NCI-H1092 treated with DMSO at 0.1 percent for 48 hours (cell line): ENCODE measurements at regions not wholly inside any gene's neighbourhood (a gene's known extent, or its start where the extent isn't known, plus 50 kb on each side); places are given as distances from the start of the nearest gene placed in this dataset.
"Not testable (repeated sequence)": the region's sequence is repeated elsewhere in the genome, so short reads cannot be mapped to it uniquely, and the experiment has no call there.

Experiments
- DNase-seq: peaks from one replicate; lab custom pipeline; 2025; lab: John Stamatoyannopoulos, UW

GRCh38 chrX:74065831-74066390, 213.4 kb upstream of the XIST start:
- no peak for DNase-seq

GRCh38 chrX:74063426-74064155, 211.1 kb upstream of the XIST start:
- DNase-seq: no peak

DNA sequence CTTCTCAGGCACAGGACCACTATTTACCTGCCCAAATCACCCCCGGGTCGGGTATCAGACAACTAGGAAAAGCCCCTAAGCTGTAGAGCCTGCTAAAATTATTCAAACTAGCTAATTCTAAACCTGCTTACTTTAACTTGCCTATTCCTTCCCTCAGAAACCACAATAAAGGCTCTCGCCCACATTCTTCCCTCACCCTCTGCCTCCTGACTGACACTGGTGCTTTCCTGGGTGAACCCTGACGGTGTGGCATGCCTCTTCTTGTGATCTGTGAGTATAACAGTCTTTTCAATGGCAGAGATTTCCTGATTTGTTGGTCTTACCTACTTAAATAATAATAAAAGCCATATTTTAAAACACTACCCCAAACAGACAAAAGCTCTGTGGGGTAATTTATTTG, 209.4 kb upstream of the XIST start:
- no peak for DNase-seq

- no peak for DNase-seq
Observed at GRCh38 chrX:74049126-74049525, 196.6 kb upstream of the XIST start.

DNA sequence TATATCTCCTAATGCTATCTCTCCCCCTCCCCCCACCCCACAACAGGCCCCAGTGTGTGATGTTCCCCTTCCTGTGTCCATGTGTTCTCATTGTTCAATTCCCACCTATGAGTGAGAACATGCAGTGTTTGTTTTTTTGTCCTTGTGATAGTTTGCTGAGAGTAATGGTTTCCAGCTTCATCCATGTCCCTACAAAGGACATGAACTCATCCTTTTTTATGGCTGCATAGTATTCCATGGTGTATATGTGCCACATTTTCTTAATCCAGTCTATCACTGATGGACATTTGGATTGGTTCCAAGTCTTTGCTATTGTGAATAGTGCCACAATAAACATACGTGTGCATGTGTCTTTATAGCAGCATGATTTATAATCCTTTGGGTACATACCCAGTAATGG, 181.6 kb upstream of the XIST start:
- not testable (repeated sequence) for DNase-seq

DNA sequence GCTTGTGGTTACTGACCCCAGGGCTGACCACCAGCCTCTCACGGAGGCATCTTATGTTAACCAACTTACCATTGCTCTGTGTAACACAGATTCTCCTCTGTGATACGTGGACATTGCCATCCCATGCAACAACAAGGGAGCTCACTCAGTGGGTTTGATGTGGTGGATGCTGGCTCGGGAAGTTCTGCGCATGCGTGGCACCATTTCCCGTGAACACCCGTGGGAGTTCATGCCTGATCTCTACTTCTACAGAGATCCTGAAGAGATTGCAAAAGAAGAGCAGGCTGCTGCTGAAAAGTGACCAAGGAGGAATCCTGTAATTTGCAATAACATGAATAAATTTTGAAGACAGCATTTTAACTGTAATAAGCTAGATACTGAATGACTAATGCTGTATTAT, 179.0 kb upstream of the XIST start:
- DNase-seq: not testable (repeated sequence)

DNA sequence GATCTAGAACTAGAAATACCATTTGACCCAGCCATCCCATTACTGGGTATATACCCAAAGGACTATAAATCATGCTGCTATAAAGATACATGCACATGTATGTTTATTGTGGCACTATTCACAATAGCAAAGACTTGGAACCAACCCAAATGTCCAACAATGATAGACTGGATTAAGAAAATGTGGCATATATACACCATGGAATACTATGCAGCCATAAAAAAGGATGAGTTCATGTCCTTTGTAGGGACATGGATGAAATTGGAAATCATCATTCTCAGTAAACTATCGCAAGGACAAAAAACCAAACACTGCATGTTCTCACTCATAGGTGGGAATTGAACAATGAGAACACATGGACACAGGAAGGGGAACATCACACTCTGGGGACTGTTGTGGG, 178.3 kb upstream of the XIST start:
- DNase-seq: not testable (repeated sequence)

- DNase-seq: not testable (repeated sequence)
Observed at GRCh38 chrX:74025145-74025544, 172.6 kb upstream of the XIST start.

- no peak for DNase-seq
Observed at GRCh38 chrX:74023203-74023602, 170.7 kb upstream of the XIST start.

DNA sequence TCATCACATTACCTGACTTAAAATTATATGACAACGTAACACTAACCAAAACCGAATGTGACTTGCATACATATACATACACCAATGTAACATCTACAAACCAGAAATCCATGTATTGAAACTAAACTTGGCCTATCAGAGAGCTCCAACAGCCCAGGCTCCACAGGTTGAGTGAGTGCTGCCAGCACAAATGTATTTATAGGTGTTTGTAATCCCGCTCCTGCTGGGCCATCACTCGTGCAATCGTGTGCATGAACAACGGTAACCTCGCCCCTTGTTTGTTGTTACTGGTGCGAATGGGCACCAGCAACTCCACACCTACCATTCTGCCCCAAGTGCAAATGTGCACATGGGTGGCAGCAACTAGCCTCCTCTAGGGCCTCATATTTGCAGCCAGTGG, 165.7 kb upstream of the XIST start:
- DNase-seq: no peak

- peak; percentile 50 for DNase-seq
Observed at GRCh38 chrX:74015379-74016019, 163.0 kb upstream of the XIST start.

DNA sequence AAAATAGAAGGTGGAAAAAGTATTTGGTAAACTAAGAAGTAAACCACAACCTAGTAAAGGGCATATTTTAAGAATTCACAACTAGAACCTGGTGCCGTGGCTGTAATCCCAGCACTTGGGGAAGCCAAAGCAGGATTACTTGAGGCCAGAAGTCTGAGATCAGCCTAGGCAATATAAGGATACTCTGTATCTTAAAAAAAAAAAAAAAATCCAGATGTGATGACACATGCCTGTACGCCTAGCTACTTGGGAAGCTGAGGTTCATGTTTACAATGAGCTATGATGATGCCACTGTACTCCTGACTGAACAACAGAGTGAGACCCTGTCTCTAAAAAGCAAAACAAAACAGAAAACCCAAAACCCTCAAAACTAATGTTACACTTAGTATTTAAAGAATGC, 156.5 kb upstream of the XIST start:
- no peak for DNase-seq

- no peak for DNase-seq
Observed at GRCh38 chrX:73992019-73992418, 139.5 kb upstream of the XIST start.

DNA sequence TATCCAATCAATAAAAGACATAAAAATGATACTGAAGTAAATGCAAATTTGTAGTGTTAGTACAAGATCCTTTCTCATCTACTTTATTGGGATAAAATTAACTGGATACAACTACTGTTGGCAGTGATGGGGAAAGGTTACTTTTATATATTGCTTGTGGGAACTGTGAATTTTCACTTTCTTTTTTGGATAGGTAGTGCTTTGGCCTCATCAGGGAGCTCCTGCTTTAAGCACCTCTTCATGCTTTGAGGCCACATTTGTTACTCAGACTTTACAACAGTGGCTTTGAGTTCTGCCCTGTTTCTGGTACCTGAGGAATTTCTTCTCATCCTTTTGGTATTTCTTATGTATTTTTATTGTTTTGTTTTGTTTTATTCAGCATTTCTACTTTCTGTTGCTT, 134.7 kb upstream of the XIST start:
- no peak for DNase-seq

DNA sequence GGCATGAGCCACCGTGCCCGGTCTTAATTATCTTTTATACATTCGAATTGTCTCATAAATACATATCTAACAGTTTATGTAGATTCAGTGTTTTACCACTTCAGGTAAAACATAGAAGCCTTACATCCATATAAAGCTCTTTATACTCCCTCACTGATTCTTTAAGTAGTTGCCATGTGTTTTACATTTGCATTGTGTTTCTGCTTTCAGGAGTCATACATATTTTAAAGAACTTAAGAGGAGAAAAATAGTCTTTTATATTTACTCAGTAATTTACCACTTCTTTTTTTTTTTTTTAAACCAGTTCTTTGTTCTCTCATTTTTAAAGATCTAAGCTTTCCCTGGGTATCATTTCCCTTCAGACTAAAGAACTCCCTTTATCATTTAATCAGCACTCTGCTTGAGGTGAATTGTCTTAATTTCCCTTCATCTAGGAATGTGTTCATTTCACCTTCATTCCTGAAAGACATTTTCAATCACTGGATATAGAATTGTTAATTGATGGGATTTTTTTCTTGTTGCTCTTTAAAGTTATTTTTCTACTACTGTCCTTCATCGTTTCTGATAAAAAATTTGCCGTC, 127.1 kb upstream of the XIST start:
- no peak for DNase-seq

- DNase-seq: no peak
Observed at GRCh38 chrX:73977542-73978169, 125.1 kb upstream of the XIST start.

DNA sequence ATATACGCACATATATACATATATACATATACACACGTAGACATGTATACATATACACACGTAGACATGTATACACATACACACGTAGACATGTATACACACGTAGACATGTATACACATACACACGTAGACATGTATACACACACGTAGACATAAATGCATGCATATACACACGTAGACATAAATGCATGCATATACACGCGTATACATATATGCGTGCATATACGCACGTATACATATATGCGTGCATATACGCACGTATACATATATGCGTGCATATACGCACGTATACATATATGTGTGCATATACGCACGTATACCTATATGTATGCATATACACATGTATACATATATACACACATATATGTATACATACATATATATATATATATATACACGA, 114.9 kb upstream of the XIST start:
- DNase-seq: not testable (repeated sequence)

- DNase-seq: no peak
Observed at GRCh38 chrX:73965833-73966232, 113.3 kb upstream of the XIST start.

GRCh38 chrX:73964579-73964978, 112.1 kb upstream of the XIST start:
- no peak for DNase-seq

- no peak for DNase-seq
Observed at GRCh38 chrX:73963682-73964081, 111.2 kb upstream of the XIST start.

DNA sequence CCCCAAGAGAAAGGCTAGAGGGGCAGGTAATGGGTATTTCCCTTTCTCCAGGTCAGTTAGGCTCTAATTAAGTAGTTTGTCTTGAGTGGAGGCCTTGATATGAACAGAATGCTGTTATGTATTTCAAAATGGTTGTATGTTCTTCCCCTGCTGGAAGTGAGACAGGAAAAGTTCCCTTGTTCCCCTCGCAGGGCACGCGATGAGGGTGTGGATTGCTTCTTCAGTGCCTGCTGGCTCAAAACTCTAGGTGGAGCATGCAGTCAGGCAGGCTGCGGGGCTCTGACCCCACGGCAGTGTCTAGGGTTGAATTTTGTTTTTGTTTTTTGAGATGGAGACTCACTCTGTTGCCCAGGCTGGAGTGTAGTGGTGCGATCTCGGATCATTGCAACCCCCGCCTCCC, 110.4 kb upstream of the XIST start:
- DNase-seq: no peak

DNA sequence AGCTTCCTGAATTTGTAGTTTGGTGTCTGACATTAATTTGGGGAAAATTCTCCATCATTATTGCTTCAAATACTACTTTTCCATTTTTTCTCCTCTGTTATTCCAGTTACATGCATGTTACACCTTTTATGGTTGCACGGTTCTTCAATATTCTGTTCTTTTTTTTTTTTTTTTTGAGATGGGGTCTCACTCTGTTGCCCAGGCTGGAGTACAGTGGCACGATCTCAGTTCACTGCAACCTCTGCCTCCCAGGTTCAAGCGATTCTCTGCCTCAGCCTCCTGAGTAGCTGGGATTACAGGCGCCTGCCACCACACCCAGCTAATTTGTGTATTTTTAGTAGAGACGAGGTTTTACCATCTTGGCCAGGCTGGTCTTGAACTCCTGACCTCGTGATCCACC, 109.4 kb upstream of the XIST start:
- not testable (repeated sequence) for DNase-seq

DNA sequence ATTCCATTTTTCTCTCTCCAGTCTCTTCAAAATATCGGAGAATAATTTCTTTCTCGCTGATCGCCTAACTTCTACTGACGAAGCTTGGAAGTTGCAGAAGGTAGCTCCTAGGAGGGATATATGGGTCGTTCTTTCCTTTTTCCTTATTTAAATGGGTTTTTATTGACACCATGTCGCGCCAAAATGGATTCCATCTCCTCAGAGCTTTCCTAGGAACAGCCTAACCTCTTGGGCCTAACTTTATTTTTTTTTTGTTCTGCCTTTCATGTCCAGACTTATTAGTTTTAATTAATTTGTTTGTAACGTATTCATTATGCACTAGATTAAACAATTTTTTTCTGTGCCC, 92.0 kb upstream of the XIST start:
- DNase-seq: peak; percentile 49
